UCSD-AML1 (cell line): ENCODE measurements at regions not wholly inside any gene's neighbourhood (a gene's known extent, or its start where the extent isn't known, plus 50 kb on each side); places are given as distances from the start of the nearest gene placed in this dataset.

ENCODE experiments used
- DNase-seq: peaks from one replicate; lab custom pipeline; 2025; ENCODE audit not compliant: unreplicated experiment; lab: John Stamatoyannopoulos, UW

DNA sequence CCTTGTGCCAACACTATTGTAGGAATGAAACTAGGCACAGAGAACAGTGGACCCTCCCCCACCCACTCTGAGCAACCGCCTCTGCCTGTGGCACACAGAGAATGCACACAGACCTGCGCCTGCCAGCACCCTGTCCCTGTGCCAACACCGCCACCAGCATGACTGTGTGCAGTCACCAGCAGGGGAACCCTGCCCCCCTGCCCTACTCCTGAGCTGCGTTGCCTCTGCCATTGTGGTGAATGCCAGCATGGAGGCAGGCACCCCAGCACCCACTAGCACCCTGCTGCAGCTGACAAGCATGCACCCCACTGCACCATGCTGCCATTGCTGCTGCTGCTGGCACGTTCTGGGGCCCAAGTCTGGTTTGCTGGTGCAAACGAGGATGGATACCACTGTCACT is 94.4 kb upstream of the PRLR start:
- no peak for DNase-seq

DNA sequence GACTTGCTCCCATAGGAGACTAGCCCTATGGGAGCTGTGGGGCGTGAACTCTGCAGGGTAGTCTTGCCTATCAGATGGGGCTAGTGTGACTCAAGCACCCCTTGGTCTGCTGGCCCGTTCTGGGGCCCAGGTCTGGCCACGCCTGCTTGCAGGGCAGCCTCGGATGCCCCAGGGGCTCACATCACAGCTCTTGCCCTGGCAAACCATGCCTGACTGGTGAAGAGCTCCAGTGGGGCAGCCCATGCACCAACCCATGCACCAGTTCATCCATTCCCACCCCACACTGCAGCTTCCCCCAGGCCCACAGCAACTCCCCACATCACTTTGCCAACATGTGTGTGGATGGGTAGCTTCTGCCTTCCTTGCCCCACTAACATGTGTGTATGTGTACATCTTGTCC is 93.9 kb upstream of the PRLR start:
- no peak for DNase-seq

DNA sequence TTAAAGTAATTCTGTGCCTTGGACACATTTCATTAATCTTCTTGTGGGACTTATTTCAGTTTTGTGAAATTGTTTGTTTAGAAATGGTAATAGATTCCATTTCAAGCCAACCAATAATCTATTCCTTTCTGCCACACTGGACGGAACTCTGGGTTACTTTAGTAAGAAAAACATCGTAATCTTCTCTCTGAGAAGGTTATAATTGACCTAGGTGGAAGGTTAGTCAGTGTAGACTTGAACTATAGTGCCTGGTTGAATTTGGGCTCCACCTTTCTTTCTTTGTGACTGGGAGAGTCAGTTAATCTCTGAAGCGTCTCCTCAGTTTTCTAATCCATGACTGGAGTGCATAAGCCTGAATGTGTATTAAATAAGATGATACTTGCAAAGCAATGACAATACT is 89.7 kb upstream of the PRLR start:
- no peak for DNase-seq

DNA sequence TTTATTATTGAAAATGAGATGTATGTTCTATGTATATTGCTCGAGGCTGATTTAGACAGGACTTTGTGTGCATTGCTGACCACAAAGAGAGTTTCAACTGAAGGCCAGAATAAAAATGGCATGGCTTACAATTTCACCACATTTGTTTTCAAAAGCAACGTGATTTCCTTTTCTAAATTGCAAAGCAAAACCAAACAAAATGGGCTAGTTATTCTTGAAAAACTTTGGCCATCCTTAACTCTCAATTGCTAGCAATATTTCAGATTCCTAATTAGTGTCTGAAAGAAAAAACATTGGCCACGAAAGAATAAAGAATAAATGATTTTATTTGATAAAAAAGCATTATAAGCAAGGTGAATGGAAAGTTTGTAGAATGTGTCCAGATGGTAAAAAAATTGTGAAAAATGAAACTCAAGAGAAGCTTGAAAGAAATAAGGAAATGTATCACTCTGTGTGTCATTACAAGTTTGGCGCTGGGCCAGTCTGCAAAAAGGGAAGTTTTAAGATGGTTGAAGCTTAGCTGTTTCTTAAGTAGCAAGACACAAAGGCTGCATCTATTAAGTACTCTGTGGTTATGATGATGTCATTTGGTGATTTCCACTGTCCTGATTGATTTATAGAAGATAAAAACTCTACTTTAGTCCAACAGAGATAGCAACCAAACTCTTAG is 89.2 kb upstream of the PRLR start:
- peak; percentile 35 for DNase-seq

DNA sequence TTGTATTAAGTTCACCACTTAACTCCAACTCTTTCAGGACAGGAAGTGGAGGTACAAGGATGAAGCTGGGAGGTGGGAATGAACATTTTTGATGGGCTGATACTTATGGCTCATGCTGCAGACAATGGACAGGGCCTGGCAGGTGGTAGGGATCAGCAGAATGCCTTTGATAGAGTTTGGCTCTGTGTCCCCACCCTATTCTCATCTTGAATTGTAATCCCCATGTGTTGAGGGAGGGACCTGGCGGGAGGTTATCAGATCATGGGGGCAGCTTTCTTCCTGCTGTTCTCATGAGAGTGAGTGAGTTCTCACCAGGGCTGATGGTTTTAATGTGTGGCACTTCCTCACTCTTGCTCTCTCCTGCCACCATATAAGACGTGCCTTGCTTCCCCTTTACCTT is 87.3 kb upstream of the PRLR start:
- no peak for DNase-seq

DNA sequence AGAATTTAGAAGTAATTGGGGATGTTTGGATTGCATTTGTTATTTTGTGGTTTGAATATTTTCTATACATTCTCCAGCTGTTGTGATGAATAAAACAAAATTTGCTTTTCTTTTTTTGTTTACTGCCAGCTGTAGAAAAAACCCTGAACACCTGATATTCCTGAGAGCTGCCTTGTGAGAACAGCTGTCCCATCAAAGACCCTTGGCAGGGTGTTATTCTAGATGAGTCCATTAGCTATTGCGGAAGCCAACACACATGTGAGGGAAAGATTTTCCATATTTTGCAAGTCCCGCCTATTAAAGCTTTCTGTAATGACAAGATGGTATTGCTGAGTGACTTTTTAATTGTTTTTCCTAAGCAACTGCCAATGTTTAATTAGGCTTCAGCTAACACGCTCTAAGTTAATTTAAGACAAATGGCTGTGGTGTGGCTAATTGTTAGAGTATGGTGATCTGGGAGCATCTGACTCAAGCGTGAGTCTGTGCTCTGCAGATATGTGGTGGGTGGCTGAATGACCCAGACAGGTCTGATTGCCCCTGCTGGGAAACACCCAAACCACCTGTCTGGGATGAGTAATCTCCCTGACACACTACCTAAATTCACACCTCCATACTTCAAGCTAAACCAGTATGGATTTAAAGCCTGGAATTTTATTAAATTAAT is 86.5 kb upstream of the PRLR start:
- no peak for DNase-seq

DNA sequence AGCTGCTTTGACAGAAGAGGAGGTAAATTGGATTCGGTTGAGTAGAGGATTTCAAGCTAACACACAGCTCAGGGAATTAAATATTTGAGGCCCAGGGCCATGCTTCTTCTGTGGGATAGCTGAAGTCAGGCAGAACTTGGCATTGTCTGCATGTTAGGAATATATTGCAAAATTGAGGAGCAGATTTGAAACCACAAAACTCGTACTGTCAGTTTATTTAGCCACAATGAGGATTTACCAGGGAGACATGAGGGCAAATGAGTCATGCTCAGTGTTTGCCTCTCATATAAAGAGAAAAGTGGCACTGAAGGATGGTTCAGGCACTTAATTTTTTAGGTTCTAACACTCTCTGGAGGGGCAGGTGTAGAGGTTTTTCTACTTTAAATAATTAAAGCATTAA is 83.0 kb upstream of the PRLR start:
- no peak for DNase-seq

DNA sequence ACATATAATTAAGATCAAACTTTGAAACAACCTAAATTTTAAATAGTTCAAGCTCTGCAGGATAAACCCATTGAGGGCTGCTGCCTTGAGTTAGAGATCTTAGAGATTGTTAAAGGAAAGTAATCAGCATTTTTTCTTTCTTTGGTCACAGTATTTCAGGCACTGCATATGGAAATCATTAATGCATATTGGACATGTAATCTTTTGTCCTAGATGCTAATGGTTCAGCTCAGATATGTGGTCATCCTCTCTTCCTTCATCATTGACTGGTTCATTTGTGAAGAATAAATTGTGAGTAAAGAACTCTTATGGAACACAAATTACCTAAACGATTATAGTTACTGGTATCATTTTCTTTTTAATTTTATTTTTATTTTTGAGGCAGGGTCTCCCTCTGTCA is 82.0 kb upstream of the PRLR start:
- no peak for DNase-seq

DNA sequence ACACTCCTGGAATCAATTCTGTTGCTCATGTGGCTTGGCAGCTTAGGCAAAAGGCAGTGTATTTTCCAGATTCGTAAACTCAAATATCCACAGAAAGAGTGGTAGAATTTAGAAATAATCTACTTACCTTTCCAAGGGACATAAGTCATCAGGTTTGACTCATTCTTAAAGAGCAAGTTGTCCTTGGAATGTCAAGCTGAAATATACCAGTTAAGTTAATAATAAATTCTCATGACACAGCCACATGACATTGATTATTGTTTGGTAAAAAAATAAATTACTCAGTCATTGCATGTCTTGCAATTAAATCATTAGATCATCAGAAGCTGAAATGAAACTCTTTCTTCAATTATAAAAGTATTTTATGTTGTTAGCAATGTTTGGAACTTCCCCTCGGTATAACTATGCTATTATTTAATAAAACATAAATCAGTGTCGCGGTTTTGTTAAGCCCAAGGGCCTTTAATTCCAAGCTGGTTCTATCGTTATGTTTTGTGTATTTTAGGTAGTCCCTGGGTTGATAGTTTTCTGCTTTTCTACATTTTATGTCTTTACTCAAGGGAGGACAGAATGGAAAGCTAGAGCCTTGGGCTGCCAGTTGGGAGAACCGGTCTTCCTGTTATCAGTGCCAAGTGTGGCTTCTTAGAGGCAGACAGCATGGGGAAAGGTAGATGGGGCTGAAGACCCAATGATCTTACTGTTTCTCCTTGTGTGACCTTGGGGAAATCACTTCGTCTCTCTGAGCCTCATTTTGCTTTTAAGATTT is 79.3 kb upstream of the PRLR start:
- DNase-seq: no peak

DNA sequence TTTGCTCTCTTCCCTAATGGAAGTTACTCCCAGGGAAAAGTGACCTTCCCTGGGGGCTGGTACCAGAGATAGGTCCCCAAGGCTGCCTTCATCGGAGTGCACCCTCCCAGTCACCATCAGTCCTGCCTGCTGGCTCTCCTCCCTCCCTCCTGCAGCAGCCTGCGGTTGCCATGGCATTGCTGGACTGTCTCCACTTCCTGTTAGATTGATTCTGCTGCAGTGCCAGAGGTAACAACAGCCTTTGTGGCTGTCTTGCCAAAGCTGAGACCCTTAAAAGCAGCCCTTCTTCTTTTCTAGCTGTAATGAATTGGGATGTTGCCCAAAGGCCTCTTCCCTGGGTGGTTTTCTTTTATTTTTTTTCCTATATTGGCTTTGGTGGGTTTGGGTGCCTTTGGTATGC is 78.1 kb upstream of the PRLR start:
- DNase-seq: no peak

DNA sequence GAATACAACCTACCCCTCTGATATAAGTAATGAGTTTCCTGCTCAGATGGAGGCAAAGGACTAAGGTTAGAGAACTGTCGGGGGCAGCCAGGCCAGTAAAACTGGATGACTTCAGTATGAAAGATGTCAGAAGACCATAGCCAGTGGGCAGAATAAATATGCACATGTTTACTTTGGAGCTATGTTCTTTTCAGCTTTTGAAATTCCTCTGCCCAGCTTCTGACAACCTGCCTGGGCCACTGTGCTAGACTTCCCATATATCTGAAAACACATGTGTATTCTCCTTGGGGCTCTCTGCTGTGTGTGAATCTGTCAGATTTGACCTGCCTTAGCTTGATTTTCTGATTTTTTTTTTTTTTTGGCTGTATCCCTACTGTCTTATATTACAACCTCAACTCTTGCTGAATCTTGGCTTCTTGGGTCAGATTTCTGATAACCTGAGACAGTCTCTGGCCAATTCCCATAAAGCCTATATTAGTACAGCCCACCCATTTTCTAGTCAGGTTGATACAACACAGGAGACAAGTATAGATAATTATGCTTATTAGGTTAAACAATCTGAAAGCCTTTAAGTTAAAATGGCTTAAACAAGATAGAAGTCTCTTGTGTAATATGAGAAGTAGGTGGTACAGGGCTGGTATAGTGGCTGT is 76.6 kb upstream of the PRLR start:
- DNase-seq: no peak

DNA sequence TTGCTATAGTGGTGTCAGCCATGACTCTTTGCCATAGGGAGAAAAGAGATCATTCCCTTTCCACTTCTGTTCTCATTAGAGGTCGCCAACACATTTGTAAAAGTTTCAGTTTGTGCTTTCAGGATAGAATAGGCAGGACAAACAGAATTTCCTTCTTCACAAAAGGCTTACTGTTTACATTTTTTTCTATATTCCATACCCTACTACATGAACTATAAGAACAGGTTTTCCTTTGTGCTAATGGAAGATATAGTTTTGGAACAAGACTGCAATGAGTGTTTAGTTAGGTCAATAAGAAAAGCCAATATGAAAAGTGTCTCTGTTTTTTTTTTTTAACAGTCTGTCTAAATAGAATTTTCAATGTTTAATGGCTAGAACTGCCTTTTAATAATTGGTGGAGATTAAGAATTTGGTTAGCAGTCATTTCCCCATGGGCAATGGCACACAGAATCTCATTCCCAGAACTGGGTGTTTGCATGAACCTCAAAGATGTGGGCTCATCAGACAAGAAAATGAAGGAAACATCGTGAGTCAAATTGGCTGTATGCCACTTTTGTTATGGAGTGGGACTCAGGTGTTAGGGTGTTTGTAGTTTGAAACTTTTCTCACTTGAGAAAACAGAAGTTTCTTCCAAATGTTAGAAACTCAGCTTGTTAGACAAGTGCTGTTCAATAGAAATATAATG is 75.2 kb upstream of the PRLR start:
- no peak for DNase-seq

DNA sequence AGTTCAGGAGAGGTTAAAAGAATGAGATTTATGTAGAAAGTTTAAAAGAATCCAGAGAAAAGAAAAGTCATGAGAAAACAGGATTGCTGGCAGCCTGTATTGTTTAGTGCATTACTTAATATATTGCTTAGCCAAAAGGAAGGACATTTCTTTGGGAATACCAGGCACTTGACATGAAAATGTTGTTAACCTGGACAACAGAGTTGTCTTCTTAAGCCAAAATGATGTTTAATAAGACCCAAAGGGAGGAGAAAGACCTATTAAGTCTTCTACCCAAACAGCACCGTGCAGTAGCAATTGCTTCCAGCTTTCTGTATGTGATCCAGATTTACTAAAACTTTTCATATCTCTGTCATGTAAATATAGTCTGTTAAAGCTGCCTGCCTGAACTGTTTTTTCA is 74.0 kb upstream of the PRLR start:
- no peak for DNase-seq

DNA sequence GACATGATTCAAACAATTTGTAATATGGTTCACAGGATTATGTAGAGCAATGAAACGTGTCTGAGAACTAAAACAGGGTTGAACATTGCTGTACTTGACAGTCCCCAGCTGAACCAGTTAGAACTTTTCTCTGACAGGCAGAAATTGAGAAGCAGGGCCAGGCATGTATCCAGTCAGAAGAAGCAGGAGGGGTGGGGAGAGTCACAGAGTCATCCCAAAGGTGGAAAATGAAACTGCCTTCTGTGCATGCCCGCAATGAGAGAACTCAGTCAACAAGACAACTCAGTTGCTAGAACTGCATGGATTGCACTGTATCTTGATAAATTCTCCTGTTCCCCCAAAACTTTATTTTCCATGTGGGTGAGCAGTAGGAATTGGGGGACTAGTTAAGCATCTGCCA is 72.9 kb upstream of the PRLR start:
- no peak for DNase-seq

DNA sequence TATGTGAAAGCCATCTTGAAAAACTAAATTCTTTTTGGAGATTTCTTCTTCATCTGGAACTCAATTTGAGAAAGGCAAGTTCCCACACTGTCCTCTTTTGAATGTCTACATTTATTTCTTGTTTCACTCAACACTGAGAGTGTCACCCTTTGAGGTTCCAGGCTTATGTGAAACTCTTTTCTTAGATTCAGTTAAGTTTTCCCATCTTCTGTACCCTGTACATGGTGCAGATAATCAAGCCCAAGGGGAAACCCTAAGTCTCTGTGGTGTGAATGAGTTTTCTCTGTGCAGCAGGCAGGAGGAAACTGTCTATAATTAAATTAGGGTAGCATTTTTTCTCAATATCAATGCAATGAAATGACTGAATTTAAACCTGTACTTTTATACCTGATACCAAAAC is 72.3 kb upstream of the PRLR start:
- no peak for DNase-seq

DNA sequence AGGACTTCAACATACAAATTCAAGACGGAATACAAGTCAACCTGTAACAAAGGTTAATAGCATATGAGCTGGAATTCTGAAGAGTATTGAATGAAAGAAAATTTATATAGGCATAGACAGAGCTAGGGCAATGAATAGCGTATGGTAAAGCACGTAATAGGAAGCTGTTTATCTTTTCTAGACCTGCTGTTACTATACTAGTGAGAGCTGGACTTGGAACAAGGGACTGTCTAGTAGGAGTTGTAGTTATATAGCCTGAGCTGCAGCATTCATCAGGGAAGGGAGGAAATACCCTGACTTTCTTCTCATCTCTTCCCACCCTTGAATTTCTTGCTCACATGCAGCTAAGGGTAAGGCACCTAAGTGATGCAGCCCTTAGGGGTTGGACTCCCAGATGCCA is 67.5 kb upstream of the PRLR start:
- no peak for DNase-seq

DNA sequence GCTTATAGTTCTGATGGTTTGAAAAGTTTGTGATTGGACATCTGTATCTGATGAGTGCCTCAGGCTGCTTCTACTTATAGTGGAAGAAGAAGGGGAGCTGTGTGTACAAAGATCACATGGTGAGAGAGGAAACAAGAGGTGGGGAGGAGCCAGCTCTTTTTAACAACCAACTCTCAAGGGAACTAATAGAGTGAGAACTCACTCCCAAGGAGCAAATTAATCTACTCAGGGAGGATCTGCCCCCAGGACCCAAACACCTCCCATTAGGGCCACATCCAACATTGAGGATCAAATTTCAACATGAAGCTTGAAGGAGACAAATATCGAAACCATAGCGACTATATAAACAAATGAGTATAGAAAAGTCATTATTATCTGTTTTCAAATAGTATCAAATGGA is 64.7 kb upstream of the PRLR start:
- DNase-seq: no peak

DNA sequence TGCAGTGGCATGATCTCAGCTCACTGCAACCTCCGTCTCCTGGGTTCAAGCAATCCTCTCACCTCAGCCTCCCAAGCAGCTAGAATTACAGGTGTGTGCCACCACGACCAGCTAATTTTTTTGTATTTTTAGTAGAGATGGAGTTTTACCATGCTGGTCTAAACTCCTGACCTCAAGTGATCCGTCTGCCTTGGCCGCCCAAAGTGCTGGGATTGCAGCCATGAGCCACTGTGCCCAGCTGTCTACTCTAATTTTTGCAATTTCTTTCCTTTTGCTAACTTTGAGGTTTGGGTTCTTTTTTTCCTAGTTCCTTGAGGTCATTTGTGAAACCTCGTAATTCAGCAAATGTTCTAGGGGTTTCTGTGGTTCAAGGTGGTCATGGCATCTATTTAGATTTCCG is 63.7 kb upstream of the PRLR start:
- no peak for DNase-seq

DNA sequence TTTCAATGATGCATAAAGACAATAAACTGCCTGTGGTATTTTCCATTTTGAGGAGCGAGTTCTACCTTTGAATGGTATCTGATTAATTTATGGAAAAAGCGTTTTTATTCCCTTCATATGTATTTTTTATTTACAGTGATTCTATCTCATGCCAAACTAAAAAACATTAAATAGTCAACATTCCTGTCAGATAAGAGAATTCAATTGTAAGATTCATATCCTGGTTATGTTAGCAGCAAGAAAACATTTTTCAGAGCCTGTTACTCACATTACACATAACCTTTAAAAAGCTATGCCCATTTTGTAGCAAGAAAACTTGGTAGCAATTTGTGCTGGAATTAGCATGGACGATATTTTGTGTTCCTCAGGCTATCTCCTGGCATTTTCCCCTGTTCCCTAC is 55.1 kb upstream of the PRLR start:
- DNase-seq: no peak

DNA sequence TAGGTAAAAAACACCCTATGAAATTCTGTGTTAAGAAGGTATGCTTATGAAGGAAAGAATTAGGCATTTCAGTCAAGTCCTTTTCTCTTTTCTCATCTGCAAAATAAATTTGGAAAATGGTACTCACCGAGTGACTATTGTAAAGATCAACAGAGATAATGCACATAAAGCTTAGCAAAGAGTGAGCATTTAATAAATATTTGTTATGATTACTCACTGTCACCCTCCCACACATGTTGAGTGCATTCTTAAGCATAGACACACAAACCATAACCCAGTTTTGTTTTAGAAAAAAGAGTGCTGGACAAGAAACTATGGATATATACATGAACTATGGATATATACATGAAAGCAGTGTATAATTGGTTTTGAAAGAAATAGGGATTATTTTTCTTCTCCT is 54.7 kb upstream of the PRLR start:
- DNase-seq: no peak

DNA sequence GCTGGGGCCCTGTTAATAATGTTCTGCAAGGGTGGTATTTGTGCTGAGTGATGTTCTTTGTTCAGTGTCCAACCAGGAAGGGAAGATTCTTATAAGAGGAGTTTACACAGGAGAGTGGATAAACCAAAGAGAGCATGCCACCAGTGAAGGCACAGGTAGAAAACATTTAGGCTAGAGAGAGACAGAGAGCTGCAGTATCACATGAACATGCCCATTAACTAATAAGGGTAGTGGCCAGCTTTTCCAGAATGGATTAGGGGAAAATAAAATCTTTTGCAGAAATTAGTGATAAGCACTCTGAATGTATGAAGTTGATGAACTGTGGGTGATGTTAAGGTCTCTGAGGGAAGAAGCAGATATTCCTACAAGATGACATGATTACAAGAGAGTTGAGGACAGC is 54.1 kb upstream of the PRLR start:
- no peak for DNase-seq
